ENCODE measurements at regions not wholly inside any gene's neighbourhood (a gene's known extent, or its start where the extent isn't known, plus 50 kb on each side); places are given as distances from the start of the nearest gene placed in this dataset.

DNA sequence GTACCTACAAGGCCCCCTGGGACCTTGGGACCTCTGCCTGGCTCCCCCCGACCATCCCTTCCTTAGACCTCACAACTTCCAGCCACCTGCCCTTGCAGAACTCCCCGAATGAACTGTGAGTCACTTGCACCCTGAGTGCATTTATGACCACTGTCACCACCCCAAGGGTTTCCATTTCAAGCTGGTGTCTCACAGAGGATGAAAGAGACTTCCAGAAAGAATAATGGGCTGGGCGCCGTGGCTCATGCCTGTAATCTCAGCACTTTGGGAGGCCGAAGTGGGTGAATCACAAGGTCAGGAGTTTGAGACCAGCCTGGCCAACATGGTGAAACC, 124.5 kb upstream of the CIBAR2 start:
- intact Hi-C loops (cut with DNase I; ENCODE audit: low total_unique reads) = no loop called here
- TF ChIP-seq POLR2A (IDR thresholded peaks at IDR 0.05) (no peak), CTCF (IDR thresholded peaks at IDR 0.05) (no peak)
- 84 to 85% methylated on average over 5 of the region's 5 CpGs for WGBS, 2 donors
- H3K4me3 ChIP-seq (ENCODE audit: low read depth, poor library complexity, severe bottlenecking) = no peak overlapping the region
- DNase-seq (ENCODE audit: low spot score in 2 of 2) = no peak

GRCh38 chr16:85237817-85238216, 125.5 kb upstream of the CIBAR2 start:
- TF ChIP-seq CTCF (IDR thresholded peaks at IDR 0.05) (no peak), POLR2A (IDR thresholded peaks at IDR 0.05) (no peak)
- no peak overlapping the region for H3K4me3 ChIP-seq (ENCODE audit: low read depth, poor library complexity, severe bottlenecking)
- 69 to 74% methylated on average over 6 of the region's 6 CpGs for WGBS, 2 donors
- no peak for DNase-seq (ENCODE audit: low spot score in 2 of 2)
- intact Hi-C loops (cut with DNase I; ENCODE audit: low total_unique reads) = no loop called here

DNA sequence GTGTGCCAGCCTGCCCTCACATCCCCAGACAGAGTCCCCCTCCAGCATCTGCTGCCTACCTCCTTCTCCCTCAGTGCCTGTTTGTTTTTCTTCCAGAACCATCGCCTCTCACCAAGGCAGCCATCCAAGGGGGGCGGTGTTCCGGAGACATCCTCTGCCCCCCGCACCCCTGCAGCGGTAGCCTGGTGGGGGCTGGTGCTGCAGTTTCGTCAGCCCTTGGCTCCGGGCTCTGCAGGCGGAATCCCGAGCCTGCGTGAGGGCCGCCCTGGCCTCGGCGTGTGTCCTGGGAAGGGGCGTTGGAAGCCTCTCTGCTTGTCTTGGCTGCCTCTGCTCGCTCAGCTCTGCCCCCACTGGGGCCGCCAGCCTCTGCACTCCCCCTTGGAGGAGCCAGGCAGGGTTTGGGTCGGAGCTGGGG, 126.0 kb upstream of the CIBAR2 start:
- intact Hi-C loops (cut with DNase I; ENCODE audit: low total_unique reads) = no loop called here
- WGBS, 2 donors = 44 to 58% methylated on average over 15 of the region's 17 CpGs
- TF ChIP-seq POLR2A (IDR thresholded peaks at IDR 0.05) = no peak
- TF ChIP-seq CTCF (IDR thresholded peaks at IDR 0.05) = no peak
- DNase-seq (ENCODE audit: low spot score in 2 of 2) = peak in 1 of 2 donors; percentile 92
- H3K4me3 ChIP-seq (ENCODE audit: low read depth, poor library complexity, severe bottlenecking) = no peak overlapping the region

GRCh38 chr16:85239239-85239638, 127.0 kb upstream of the CIBAR2 start:
- TF ChIP-seq POLR2A (IDR thresholded peaks at IDR 0.05) = no peak
- TF ChIP-seq CTCF (IDR thresholded peaks at IDR 0.05) = no peak
- DNase-seq (ENCODE audit: low spot score in 2 of 2) = no peak
- WGBS, 2 donors = 98% methylated on average over 4 of the region's 5 CpGs
- H3K4me3 ChIP-seq (ENCODE audit: low read depth, poor library complexity, severe bottlenecking) = no peak overlapping the region
- intact Hi-C loops (cut with DNase I; ENCODE audit: low total_unique reads) = no loop called here

DNA sequence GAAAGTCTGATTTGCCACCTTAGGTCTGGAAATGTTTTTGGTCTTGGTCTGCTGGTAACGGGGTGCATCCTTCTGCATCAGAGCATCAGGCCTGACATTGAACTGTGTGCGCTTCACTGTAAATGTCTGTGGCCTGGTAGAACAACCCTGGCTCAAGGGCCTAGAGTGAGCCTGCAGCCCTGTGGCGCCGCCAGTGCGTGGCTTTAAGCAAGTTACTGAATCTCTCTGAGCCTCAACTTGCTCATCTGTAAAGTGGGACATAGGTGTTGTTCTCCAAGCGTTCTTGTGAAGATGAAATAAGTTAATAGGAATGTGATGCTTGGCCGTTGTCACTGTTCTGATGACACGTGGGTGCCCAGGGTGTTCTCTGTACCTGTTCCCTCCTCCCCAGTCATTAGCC, 127.6 kb upstream of the CIBAR2 start:
- no peak for DNase-seq (ENCODE audit: low spot score in 2 of 2)
- H3K4me3 ChIP-seq (ENCODE audit: low read depth, poor library complexity, severe bottlenecking) = no peak overlapping the region
- TF ChIP-seq CTCF (IDR thresholded peaks at IDR 0.05) = no peak
- TF ChIP-seq POLR2A (IDR thresholded peaks at IDR 0.05) = no peak
- 81 to 88% methylated on average over 8 of the region's 8 CpGs for WGBS, 2 donors
- intact Hi-C loops (cut with DNase I; ENCODE audit: low total_unique reads) = loop anchor here (10.0 kb wide), 1 partner anchor 115 kb away; no protein-coding TSS in a partner anchor

Data from lower leg skin (tissue), 4 donors.